ENCODE measurements at regions not wholly inside any gene's neighbourhood (a gene's known extent, or its start where the extent isn't known, plus 50 kb on each side); places are given as distances from the start of the nearest gene placed in this dataset.
"Not testable (repeated sequence)": the region's sequence is repeated elsewhere in the genome, so short reads cannot be mapped to it uniquely, and the experiment has no call there.

- ATAC-seq (no peak), DNase-seq (no peak)
Measured at GRCh38 chr11:11000579-11001283, 142.9 kb upstream of the ZBED5 start.

- DNase-seq (no peak), ATAC-seq (no peak)
Measured at GRCh38 chr11:10998674-10999073, 140.8 kb upstream of the ZBED5 start.

- no peak for DNase-seq
- no peak for ATAC-seq
Measured at GRCh38 chr11:10996678-10997077, 138.8 kb upstream of the ZBED5 start.

DNA sequence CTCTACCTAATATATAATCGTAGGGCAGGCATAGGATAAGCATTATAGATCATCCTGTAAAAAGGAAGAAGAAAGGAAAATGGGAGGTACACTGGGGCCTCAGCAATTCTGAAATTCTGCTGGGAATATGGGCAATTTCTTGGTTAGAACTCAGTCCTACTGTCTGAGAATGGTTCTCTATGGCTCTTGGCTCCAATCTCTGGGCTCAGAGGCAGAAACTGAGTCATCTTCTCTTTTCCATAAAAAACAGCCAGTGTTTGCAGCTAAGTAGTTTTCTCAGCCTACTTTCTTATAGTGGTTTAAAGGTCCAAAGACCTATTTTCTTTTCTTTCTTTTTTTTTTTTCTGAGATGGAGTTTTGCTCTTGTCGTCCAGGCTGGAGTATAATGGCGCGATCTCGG lies 135.8 kb upstream of the ZBED5 start:
- ATAC-seq = no peak
- no peak for DNase-seq

- ATAC-seq (no peak), DNase-seq (no peak)
Measured at GRCh38 chr11:10993186-10993585, 135.3 kb upstream of the ZBED5 start.

DNA sequence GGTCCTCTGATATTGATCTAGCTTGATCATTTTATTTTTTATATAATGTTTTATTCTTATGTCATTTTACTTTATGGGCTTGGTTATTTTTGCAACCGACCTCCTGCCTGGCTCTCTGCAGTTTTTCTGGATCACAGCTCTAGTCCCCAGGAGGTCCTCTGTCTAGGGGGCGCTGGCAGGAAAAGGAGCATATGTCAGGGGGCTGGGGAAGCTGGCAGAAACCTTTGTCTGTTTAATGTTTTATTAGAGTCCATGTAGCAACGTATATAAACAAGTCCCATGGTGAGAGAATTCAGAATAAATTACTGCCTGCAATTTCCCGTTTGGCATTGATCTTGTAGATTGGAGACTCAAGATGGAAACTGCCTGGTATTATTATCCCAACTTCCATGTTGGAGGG lies 133.5 kb upstream of the ZBED5 start:
- ATAC-seq (no peak), DNase-seq (no peak)

GRCh38 chr11:10990637-10991193 lies 132.9 kb upstream of the ZBED5 start:
- DNase-seq = no peak
- no peak for ATAC-seq

DNA sequence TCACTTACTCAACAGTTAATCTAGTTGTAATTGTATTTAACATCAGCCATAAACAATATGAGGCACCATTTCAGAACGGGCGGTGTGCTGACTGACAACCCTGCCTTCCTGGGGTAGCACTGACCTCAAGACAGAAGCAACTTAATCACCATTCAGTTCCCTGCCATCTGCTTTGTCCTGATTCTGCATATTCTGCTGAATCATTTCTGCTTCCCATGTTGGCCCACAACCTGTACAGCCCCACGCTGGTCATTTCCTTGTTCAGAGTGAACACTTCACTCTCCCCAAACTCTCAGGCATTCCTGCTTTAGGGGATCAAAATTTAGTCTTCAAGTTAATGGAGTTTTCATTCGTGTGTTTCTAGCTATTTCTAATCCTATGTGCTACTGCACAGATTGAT lies 132.3 kb upstream of the ZBED5 start:
- ATAC-seq (no peak), DNase-seq (no peak)

- DNase-seq (no peak), ATAC-seq (no peak)
Measured at GRCh38 chr11:10986006-10986405, 128.2 kb upstream of the ZBED5 start.

DNA sequence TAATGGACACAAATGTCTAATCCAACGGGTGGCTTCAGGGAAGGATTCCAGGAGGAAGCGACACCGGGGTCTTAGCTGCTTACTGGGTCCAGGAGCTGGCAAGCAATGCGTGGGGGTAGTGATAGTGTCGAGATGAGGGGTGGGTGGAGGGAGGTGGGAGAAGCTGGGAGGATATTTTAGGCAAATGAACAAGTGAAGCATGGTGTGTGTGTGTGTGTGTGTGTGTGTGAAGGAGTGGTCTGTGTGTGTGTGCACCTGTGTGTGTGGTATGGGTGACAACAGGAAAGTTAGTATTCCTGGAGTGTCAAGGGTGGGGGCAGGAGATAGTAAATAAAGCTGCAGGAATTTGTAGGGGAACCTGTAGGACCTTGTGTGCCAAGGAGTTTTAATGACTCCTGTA lies 126.9 kb upstream of the ZBED5 start:
- ATAC-seq = no peak
- no peak for DNase-seq

DNA sequence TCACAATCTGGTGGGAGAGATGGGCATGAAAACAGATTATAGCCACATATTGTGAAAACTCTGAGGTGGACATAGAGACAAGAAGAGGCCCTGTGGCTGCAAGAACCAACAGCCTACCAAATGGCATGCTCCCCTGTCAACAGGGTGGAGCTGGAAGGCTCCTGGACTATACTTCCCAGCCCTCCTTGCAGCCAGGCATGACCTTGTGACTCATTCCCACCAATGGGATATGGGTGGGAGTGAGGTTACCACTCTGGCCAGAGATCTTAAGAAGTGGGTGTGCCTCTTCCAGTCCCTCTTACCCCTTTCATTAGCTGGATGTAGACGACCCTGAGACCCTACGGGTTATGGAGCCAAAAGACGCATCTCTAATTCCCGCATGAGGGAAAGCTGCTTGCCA lies 126.4 kb upstream of the ZBED5 start:
- DNase-seq = no peak
- ATAC-seq = peak; percentile 52

GRCh38 chr11:10982704-10983510 lies 125.1 kb upstream of the ZBED5 start:
- ATAC-seq = no peak
- no peak for DNase-seq

DNA sequence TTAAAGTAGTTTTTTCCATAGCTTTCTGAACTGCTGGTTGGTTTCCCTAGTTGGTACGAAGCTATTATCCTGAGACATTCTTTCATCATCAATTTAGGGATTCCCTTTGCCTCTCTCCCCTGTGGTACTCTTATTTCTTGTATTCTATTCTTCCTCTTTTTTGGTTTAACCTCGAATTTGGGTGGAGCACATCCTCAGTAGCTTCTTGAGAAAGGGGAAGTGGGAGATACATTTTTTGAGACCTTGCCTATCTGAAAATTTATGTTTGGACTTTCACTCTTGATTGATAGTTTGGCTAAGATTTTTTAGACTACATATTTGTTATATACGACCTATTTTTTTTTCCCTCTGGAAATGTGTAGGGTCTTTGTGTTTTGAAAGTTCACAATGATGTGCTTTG lies 121.7 kb upstream of the ZBED5 start:
- no peak for DNase-seq
- no peak for ATAC-seq

DNA sequence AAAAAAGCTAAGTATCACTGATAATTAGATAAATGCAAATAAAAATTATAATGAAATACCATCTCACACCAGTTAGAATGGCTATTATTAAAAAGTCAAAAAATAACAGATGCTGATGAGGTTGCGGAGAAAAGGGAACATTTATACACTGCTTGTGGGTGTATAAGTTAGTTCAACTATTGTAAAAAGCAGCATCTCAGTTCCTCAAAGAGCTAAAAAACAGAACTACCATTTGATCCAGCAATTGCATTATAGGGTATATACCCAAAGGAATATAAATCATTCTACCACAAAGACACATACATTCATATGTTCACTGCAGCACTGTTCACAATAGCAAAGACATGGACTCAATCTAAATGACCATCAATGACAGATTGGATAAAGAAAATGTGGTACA lies 120.3 kb upstream of the ZBED5 start:
- no peak for ATAC-seq
- no peak for DNase-seq

- no peak for DNase-seq
- no peak for ATAC-seq
Measured at GRCh38 chr11:10975287-10975721, 117.5 kb upstream of the ZBED5 start.

DNA sequence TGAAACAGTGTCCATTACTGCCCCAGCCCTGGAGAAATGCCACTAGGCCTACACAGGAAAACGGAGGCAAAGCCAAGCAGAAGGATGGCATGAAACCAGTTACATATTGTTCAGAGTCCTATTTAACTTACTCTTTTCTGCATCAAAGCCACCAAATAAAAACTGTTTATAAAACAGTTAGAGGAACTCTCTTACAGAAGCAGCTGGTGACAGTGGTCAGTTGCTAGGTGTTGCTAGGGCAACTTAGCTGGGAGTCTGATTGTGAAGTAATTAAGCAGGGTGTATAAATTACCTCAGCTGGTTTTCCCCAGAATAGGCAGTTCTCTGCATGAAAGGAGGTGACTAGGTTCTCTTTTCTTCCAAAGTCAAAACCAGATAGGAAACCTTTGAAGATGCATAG lies 115.6 kb upstream of the ZBED5 start:
- DNase-seq (no peak), ATAC-seq (no peak)

DNA sequence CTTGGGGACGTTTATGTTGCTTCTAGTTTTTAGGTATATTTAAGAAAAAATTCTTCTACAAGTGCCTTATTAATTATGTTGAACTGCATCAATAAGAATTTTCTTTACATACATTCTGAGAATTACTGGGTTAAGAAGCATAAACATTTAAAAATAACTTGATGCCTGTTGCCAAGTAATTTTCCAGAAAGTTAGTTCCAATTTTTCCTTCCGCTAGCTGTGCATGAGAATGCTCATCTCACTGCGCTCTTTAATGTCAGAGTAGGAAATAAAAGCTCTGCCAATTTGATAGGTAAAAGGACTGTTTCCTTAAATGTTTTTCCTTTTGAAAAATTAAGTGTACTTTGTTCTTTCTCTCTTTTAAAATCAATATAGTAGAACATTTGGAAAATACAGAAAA lies 113.1 kb upstream of the ZBED5 start:
- DNase-seq (no peak), ATAC-seq (no peak)

DNA sequence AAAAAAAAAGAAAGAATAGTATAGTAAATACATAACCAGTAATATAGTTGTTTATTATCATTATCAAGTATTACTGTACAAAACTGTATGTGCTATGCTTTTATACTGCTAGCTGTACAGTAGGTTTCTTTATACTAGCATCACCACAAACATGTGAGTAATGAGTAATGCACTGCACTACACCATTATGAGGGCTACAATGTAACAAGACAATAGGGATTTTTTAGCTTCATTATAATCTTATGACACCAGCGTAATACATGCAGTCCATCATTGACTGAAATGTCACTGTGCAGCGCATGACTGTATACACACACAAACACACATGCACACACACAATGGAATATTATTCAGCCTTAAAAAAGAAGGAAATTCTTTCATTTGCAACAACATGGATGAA lies 111.5 kb upstream of the ZBED5 start:
- ATAC-seq = no peak

GRCh38 chr11:10956884-10957283 lies 99.0 kb upstream of the ZBED5 start:
- not testable (repeated sequence) for ATAC-seq

More for the DNA sequence above, 111.5 kb upstream of the ZBED5 start:
- DNase-seq = no peak

GRCh38 chr11:10955616-10956015 lies 97.8 kb upstream of the ZBED5 start:
- DNase-seq (no peak), ATAC-seq (no peak)

More at GRCh38 chr11:10956884-10957283, 99.0 kb upstream of the ZBED5 start:
- not testable (repeated sequence) for DNase-seq

- DNase-seq = no peak
- no peak for ATAC-seq
Measured at GRCh38 chr11:10954184-10954583, 96.3 kb upstream of the ZBED5 start.

GRCh38 chr11:10952872-10953271 lies 95.0 kb upstream of the ZBED5 start:
- ATAC-seq (no peak), DNase-seq (no peak)

- not testable (repeated sequence) for DNase-seq, ATAC-seq
Measured at GRCh38 chr11:10947935-10948334, 90.1 kb upstream of the ZBED5 start.

Measured in stimulated activated naive CD8-positive, alpha-beta T cell treated with anti-CD3 and anti-CD28 coated beads, Interleukin-15, Interleukin-2, amounts not matched to agents 100 U/mL and 50 U/mL, for 24 hours (primary cell).